Muscle of back (tissue), 3 donors: ENCODE measurements at regions not wholly inside any gene's neighbourhood (a gene's known extent, or its start where the extent isn't known, plus 50 kb on each side); places are given as distances from the start of the nearest gene placed in this dataset.
"Not testable (repeated sequence)": the region's sequence is repeated elsewhere in the genome, so short reads cannot be mapped to it uniquely, and the experiment has no call there.

ENCODE experiments used
- DNase-seq, 3 donors: peaks; one replicate each; pipeline versions ENCODE4 v3.0.0 to v3.0.0-alpha.2; 2013

DNA sequence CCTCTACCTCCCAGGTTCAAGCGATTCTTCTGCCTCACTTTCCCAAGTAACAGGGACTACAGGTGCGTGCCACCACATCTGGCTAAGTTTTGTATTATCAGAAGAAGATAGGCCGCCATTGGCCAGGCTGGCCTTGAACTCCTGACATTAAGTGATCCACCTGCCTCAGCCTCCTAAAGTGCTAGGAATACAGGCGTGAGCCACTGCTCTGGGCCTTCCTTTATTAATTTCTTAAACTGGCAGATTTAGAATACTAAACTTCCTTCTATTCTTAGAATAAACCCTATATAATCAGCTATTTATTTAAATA, 86.6 kb downstream of the HFE start:
- DNase-seq, result no peak

DNA sequence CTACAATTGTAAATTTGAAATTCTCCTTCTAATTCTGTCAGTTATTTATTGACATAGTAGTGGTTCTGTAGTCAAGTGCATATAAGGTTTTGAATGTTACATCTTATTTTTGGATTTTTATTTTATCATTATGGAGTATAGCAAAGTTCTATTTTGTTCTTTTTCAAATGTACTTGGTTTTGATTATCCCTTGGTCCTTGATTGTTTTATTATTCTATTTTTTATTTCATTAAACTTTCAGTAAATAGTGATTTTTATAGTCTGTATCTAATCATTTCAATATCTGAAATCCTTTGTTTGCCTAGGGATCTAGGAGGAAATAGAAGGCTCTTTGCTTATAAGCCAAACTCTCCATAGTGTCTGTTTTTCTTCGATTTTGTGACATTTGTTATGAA, 87.8 kb downstream of the HFE start:
- DNase-seq, result no peak

GRCh38 chr6:26175428-26176181, 88.4 kb downstream of the HFE start:
- DNase-seq, result peak; percentile 47 to 76 (median 61)

DNA sequence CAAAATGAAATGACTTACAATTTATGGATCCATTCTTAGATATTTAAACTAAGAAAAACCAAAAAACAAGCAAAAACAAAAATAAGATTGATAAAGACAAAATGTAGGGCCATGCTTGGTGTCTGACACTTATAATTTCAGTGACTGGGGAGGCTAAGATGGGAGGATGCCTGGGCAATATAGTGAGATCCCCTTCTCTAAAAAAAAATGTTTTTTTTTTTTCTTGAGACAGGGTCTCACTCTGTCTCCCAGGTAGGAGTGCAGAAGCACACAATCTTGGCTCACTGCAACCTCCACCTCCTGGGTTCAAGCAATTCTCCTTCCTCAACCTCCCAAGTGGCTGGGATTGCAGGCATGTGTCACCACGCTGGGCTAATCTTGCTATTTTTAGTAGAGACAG, 92.4 kb downstream of the HFE start:
- DNase-seq, result no peak

- no peak for DNase-seq
Observed at GRCh38 chr6:26180346-26180745, 93.1 kb downstream of the HFE start.

GRCh38 chr6:26183237-26183580, 96.0 kb downstream of the HFE start:
- no peak for DNase-seq

DNA sequence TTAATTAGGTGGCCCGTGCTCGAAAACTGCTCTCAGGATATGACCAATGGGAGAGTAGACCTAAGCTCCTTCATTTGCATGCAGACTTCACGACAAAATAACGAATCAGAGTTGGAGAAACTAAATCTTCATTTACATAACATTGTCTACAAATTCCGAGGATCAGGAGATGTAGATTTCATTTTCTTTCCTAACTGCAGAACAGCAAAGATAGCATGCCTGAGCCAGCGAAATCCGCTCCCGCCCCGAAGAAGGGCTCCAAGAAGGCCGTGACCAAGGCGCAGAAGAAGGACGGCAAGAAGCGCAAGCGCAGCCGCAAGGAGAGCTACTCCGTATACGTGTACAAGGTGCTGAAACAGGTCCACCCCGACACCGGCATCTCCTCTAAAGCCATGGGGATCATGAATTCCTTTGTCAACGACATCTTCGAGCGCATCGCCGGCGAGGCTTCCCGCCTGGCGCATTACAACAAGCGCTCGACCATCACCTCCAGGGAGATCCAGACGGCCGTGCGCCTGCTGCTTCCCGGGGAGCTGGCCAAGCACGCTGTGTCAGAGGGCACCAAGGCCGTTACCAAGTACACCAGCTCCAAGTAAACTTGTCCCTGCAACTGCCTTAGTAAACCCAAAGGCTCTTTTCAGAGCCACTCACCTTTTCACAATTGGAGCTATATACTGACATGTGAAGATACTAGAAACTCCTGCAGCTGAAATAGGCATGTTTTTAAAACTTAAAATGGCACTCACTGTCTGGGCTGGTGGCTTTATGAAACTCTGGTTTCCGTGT, 96.5 kb downstream of the HFE start:
- DNase-seq, result peak; percentile 90 to 96 (median 94)

GRCh38 chr6:26184367-26184891, 97.2 kb downstream of the HFE start:
- DNase-seq, result no peak

GRCh38 chr6:26185004-26185403, 97.8 kb downstream of the HFE start:
- no peak for DNase-seq

- no peak for DNase-seq
Observed at GRCh38 chr6:26185802-26186201, 98.6 kb downstream of the HFE start.

DNA sequence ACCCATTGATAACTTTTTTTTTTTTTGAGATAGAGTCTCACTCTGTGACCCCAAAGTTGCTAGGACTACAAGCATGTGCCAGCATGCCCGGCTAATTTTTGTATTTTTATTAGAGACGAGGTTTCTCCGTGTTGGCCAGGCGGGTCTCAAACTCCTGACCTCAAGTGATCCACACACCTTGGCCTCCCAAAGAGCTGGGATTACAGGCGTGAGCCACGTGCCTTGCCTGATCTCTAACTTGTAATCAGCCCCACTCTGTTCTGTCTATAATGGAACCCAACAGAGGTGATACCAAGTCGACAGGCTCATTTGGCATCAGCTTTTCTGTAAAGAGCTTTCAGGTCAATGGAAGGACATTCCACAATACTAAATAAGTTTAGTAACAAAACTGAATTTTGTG, 99.4 kb downstream of the HFE start:
- DNase-seq, result no peak

GRCh38 chr6:26187292-26187691, 100.1 kb downstream of the HFE start:
- DNase-seq, result no peak

DNA sequence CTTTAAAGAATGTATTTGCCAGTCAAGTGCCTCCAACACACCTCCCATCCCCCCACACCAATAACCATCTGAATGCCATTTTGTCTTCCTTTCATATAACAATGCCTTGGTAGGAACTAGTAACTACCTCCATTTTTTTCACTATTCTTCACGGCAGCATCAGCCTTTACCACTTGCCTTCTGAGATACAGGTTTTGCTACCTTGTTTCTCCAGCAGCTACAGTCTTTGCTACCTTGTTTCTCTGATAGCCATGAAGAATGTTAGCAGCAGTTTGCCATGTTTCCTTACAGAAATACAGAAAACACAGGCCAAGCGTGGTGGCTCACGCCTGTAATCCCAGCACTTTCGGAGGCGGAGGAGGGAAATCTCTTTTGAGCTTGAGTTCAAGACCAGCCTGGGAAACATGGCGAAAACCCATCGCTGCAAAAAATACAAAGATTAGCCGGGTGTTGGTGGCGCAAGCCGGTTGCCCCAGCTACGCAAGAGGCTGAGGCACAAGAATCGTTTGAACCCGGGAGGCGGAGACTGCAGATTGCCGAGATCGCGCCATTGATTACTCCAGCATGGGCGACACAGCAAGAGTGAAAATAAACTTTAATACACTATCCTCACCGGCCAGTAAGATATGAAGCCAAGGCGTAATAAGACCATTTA, 100.9 kb downstream of the HFE start:
- DNase-seq, result peak in 2 of 3 donors; percentile 27 to 37

- DNase-seq, result not testable (repeated sequence)
Observed at GRCh38 chr6:26191512-26191911, 104.3 kb downstream of the HFE start.

DNA sequence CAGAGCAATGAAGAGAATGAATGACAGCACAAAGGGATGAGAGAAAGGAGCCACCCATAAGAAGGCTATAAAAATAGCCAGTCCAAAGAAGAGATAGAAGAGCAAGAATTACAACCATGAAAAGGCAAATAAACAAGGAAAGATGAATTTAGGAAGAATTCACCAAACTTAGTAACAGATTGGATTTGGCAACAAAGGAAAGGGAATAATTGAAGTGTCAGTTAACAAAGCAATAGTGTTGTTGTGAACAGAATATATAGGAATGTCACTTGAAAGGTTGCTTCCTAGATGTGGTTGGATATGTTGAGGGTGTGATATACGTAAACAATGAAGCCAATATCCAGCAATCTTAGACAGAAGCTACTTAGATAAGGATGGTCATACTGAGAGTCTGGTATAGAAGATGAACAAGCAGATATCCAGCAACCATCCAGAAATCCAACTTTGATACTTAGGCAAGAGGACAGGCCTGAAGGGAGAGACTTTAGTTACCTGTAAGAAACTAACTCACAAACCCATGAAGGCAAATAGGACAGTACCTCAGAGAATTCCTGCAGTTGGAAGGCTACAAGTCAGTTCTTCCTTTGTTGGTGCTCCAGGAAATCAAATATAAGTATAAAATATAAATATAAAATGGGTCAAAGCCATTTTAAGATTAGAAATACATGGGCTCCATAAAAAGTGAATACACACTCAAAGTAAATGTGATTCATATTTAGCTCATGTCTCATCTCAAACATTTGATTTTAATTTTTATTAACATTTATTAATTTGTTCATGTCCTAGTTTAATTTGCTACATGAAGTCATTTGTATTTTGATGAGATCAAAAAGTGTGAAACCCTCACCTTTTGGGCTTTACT, 106.5 kb downstream of the HFE start:
- no peak for DNase-seq

GRCh38 chr6:26194329-26194701, 107.1 kb downstream of the HFE start:
- no peak for DNase-seq

DNA sequence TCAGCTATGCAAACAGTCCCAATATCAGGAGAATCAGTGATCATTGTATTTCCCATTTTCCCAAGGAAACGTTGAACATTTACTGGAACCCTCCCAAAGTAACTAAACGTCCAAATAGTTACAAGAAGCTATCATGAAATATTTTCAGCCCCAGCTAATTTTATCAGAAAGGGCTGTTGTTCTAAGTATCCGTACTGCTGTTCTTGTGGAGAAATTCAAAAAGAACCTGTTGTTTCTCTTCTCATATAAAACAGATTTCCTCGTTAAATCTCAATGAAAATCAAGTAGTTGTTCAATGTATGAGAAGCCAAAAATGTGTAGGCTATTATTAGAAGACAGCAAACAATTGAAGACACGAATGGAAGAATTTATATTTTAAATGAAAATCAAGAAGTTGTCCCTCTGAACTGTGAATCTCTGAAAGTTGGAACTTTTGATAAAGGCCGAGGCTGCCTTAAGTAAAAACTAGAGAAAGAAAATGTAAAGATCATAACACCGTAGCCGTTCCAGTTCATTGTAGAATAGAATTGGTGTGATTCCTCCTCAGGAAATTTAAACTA, 107.7 kb downstream of the HFE start:
- DNase-seq, result no peak

DNA sequence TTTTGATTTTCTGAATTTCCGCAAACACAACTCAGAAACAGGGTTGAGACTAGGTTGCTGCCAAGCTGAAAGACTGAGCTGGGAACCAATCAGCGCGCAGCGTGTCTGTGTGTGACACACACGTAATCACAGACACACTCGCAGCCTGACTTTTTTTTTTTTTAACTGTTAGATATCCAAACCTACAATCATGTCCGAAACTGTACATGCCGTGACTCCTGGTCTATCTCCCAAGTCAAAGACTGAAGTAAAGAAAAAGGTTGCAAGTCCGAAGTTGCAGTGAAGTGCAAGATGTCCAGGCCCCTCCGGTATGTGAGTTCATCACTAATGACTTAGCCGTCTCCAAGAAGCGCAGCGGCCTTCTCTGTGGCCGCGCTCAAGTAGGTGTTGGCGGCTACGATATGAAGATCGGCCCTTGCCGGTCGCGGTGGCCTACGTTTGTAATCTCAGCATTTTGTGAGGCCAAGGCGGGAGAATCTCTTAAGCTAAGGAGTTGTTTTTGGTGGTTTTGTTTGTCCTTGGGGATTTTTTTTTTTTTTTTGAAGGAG, 108.2 kb downstream of the HFE start:
- peak; percentile 95 to 97 (median 95) for DNase-seq

DNA sequence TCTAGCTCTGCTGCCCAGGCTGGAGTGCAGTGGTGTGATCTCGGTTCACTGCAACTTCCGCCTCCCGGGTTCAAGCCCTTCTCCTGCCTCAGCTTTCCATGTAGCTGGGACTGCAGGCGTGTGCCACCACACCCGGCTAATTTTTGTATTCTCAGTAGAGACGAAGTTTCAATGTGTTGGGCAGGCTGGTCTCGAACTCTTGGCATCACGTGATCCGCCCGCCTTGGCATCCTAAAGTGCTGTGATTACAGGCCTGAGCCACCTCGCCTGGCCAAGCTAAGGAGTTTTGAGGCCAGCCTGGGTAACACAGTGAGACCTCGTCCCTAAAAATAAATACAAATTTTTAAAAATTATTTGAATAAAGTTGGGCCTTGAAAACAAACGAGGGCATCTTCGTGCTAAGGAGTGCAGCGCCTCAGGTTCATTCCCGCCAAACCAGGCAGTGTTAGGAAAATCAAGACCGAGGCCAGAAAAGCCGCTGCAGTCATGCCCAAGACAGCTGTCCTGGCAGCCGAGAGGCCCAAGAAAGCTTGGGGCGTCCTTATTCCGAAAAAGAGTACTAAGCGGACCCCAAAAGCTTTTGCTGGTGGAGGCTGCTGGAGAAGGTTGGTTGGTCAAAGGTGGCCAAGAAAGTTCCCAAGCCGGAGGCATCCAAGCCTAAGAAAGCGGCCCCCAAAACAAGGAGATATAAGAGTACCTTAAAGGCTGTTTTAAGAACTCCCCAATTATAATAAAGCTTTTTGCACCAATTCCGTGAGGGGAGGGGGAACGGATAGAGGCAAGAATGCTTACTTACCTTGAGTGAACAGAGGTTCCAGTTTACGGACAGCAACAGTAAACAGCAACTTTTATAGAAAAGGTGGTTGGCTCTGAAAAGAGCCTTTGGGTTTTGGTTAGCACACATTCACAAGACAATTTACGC, 109.0 kb downstream of the HFE start:
- peak in 2 of 3 donors; percentile 36 to 55 for DNase-seq
